ENCODE measurements at regions not wholly inside any gene's neighbourhood (a gene's known extent, or its start where the extent isn't known, plus 50 kb on each side); places are given as distances from the start of the nearest gene placed in this dataset.

DNA sequence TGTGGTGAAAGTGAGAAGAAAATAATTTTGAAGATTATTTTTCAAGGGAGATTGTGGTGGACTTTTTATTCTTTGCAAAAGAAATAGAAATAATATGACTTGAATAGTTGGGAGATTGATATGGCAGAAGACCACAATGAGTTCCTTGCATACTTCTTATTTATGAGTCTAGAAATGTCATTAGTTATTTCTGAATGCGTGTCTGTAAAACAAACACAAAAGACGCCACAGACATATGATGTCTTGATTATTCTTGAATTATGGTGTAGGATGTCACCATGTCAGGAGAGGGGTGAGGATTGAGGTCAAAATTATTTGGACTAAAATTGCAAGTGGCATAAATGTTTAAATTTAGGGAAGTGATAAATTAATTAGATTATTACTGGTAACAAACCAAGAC, 440.7 kb upstream of the PDE3A start:
- TF ChIP-seq, protein P1, sequence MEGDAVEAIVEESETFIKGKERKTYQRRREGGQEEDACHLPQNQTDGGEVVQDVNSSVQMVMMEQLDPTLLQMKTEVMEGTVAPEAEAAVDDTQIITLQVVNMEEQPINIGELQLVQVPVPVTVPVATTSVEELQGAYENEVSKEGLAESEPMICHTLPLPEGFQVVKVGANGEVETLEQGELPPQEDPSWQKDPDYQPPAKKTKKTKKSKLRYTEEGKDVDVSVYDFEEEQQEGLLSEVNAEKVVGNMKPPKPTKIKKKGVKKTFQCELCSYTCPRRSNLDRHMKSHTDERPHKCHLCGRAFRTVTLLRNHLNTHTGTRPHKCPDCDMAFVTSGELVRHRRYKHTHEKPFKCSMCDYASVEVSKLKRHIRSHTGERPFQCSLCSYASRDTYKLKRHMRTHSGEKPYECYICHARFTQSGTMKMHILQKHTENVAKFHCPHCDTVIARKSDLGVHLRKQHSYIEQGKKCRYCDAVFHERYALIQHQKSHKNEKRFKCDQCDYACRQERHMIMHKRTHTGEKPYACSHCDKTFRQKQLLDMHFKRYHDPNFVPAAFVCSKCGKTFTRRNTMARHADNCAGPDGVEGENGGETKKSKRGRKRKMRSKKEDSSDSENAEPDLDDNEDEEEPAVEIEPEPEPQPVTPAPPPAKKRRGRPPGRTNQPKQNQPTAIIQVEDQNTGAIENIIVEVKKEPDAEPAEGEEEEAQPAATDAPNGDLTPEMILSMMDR (IDR thresholded peaks at IDR 0.05), result no peak
- TF ChIP-seq TCF7L2 (IDR thresholded peaks at IDR 0.05; ENCODE audit: low read depth, low read length), result no peak
